Astrocyte (in vitro differentiated cells and primary cell): ENCODE measurements at regions not wholly inside any gene's neighbourhood (a gene's known extent, or its start where the extent isn't known, plus 50 kb on each side); places are given as distances from the start of the nearest gene placed in this dataset.

Source experiments
- DNase-seq: peaks from one replicate; pipeline ENCODE4 v3.0.0-alpha.2; 2010; ENCODE audit warnings: low read depth
- FAIRE-seq: peaks from 2 replicates; lab custom pipeline; 2011; peaks lifted over from hg19 to GRCh38; lab: Jason Lieb, UNC
- H2AFZ ChIP-seq: 2 replicates; pipeline ENCODE4 v1.6.0; 2012; ENCODE audit warnings: low read depth, low read length, inconsistent platforms
- H3K27ac ChIP-seq: 2 replicates; pipeline ENCODE4 v1.5.1; 2011; ENCODE audit warnings: low read depth, low read length, inconsistent platforms
- H3K27me3 ChIP-seq: 2 replicates; pipeline ENCODE4 v1.6.0; 2011; ENCODE audit warnings: low read length, inconsistent platforms; ENCODE audit not compliant: insufficient read depth
- H3K36me3 ChIP-seq: 2 replicates; pipeline ENCODE4 v1.5.1; 2011; ENCODE audit warnings: low read length, inconsistent platforms; ENCODE audit not compliant: insufficient read depth
- H3K4me1 ChIP-seq: 2 replicates; pipeline ENCODE4 v1.5.1; 2011; ENCODE audit warnings: low read length, inconsistent platforms; ENCODE audit not compliant: insufficient read depth
- H3K4me2 ChIP-seq: 2 replicates; pipeline ENCODE4 v1.6.0; 2012; ENCODE audit warnings: low read length, inconsistent platforms
- H3K4me3 ChIP-seq: 2 replicates; pipeline ENCODE4 v1.5.1; 2011; ENCODE audit warnings: low read depth, mild to moderate bottlenecking, low read length, inconsistent platforms; ENCODE audit not compliant: insufficient read depth
- H3K79me2 ChIP-seq: 2 replicates; pipeline ENCODE4 v1.6.0; 2012; ENCODE audit warnings: mild to moderate bottlenecking, low read length, inconsistent platforms; ENCODE audit not compliant: insufficient read depth
- H3K9ac ChIP-seq: 2 replicates; pipeline ENCODE4 v1.6.0; 2012; ENCODE audit warnings: mild to moderate bottlenecking, low read length, inconsistent platforms
- H3K9me3 ChIP-seq: 2 replicates; pipeline ENCODE4 v1.5.1; 2012; ENCODE audit warnings: low read depth, mild to moderate bottlenecking, low read length, inconsistent platforms; ENCODE audit not compliant: insufficient read depth
- H4K20me1 ChIP-seq: 2 replicates; pipeline ENCODE4 v1.6.0; 2012; ENCODE audit warnings: low read length, inconsistent platforms; ENCODE audit not compliant: insufficient read depth
- H3K27ac Mint-ChIP-seq: one replicate; pipeline ENCODE4 v1.8.0; 2021; ENCODE audit warnings: mild to moderate bottlenecking, mixed read lengths; ENCODE audit not compliant: unreplicated experiment
- H3K27me3 Mint-ChIP-seq: one replicate; pipeline ENCODE4 v1.8.0; 2021; ENCODE audit warnings: low read depth, mixed read lengths; ENCODE audit not compliant: unreplicated experiment
- H3K36me3 Mint-ChIP-seq: one replicate; pipeline ENCODE4 v1.8.0; 2021; ENCODE audit warnings: low read depth, mixed read lengths; ENCODE audit not compliant: unreplicated experiment
- H3K4me1 Mint-ChIP-seq: one replicate; pipeline ENCODE4 v1.8.0; 2021; ENCODE audit warnings: low read depth, mixed read lengths; ENCODE audit not compliant: unreplicated experiment
- H3K4me3 Mint-ChIP-seq: one replicate; pipeline ENCODE4 v1.8.0; 2021; ENCODE audit warnings: mild to moderate bottlenecking, moderate library complexity, mixed read lengths; ENCODE audit not compliant: unreplicated experiment
- H3K9me3 Mint-ChIP-seq: one replicate; pipeline ENCODE4 v1.8.0; 2021; ENCODE audit warnings: mild to moderate bottlenecking, mixed read lengths; ENCODE audit not compliant: unreplicated experiment
- EZH2 ChIP-seq: IDR thresholded peaks from 2 replicates; pipeline ENCODE4 v1.6.1; 2012; ENCODE audit warnings: mild to moderate bottlenecking, low read length, inconsistent platforms; ENCODE audit not compliant: insufficient read depth
- TF ChIP-seq, protein P1 (sequence below): IDR thresholded peaks from 2 replicates; pipeline ENCODE4 v1.5.1; 2011; ENCODE audit warnings: low read depth, mild to moderate bottlenecking, inconsistent platforms, low read length, moderate library complexity; ENCODE audit not compliant: insufficient read depth

DNA sequence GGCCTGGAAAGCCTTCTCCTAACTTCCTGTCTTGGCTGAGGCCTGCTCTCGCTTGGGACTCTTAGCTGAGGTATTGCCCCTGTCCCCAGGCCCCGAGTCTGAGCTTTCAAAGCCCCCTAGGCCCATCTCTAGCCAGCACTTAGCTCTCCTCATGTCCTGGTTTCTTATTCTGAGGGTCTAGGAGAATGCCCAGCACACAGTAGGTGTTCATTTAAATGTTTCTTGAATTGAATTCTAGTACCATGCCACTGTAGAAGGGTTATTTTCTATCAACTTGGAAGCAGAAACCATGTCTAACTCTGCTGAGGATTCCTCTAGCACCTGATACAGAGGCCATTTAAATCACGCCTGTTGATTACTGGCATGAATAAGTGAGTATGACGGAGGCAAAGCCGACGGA is 98.5 kb downstream of the VEGFA start:
- Histone ChIP-seq H2AFZ (no peak overlapping the region), H3K4me1 (no peaks in the 10 kb centered on the region), H3K27ac (no peak overlapping the region), H3K4me3 (no peak overlapping the region), H3K36me3 (no peaks in the 10 kb centered on the region), H3K9ac (no peak overlapping the region), H3K27me3 (peaks cover 25% of the 10 kb centered on the region), H3K9me3 (no peaks in the 10 kb centered on the region), H3K4me2 (no peak overlapping the region), H3K79me2 (no peaks in the 10 kb centered on the region), H4K20me1 (no peaks in the 10 kb centered on the region)
- DNase-seq (no peak), FAIRE-seq (no peak)
- Mint-ChIP-seq H3K4me1 (no peaks in the 10 kb centered on the region), H3K4me3 (no peak overlapping the region), H3K9me3 (peaks cover 1% of the 10 kb centered on the region), H3K27me3 (peaks cover 63% of the 10 kb centered on the region), H3K27ac (no peak overlapping the region), H3K36me3 (no peaks in the 10 kb centered on the region)
- TF ChIP-seq, protein P1, sequence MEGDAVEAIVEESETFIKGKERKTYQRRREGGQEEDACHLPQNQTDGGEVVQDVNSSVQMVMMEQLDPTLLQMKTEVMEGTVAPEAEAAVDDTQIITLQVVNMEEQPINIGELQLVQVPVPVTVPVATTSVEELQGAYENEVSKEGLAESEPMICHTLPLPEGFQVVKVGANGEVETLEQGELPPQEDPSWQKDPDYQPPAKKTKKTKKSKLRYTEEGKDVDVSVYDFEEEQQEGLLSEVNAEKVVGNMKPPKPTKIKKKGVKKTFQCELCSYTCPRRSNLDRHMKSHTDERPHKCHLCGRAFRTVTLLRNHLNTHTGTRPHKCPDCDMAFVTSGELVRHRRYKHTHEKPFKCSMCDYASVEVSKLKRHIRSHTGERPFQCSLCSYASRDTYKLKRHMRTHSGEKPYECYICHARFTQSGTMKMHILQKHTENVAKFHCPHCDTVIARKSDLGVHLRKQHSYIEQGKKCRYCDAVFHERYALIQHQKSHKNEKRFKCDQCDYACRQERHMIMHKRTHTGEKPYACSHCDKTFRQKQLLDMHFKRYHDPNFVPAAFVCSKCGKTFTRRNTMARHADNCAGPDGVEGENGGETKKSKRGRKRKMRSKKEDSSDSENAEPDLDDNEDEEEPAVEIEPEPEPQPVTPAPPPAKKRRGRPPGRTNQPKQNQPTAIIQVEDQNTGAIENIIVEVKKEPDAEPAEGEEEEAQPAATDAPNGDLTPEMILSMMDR = no peak
- no peak for TF ChIP-seq EZH2

DNA sequence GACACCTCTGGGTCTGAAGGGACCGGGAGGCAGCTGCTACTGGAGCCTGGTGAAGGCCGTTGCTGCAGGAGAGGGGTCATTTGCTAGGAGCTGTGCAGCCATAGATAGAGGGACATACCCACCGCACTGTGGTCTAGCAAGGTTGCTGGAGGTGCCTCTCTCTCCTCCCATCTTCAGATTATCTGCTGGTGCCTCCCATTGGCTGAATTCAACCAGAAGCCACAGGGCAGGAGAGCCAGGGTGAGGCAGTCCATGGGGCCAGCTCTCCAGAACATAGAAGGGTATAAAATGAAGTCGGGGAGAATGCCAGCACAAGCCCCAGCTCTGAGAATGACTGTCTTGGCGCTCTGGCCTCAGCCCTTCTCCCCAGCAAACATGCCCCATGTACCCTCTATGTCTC is 98.0 kb downstream of the VEGFA start:
- Histone ChIP-seq H4K20me1 (no peaks in the 10 kb centered on the region), H3K4me2 (no peak overlapping the region), H3K27ac (no peak overlapping the region), H3K27me3 (peaks cover 25% of the 10 kb centered on the region), H3K9ac (no peak overlapping the region), H3K4me3 (no peak overlapping the region), H3K36me3 (no peaks in the 10 kb centered on the region), H2AFZ (no peak overlapping the region), H3K79me2 (no peaks in the 10 kb centered on the region), H3K9me3 (no peaks in the 10 kb centered on the region), H3K4me1 (no peaks in the 10 kb centered on the region)
- DNase-seq (no peak), FAIRE-seq (no peak)
- H3K27me3 Mint-ChIP-seq = peaks cover 63% of the 10 kb centered on the region
- TF ChIP-seq EZH2 = no peak
- TF ChIP-seq, protein P1 = no peak
- H3K9me3 Mint-ChIP-seq = no peaks in the 10 kb centered on the region
- no peaks in the 10 kb centered on the region for H3K4me1 Mint-ChIP-seq
- H3K4me3 Mint-ChIP-seq = no peak overlapping the region
- H3K27ac Mint-ChIP-seq = no peak overlapping the region
- no peaks in the 10 kb centered on the region for H3K36me3 Mint-ChIP-seq

DNA sequence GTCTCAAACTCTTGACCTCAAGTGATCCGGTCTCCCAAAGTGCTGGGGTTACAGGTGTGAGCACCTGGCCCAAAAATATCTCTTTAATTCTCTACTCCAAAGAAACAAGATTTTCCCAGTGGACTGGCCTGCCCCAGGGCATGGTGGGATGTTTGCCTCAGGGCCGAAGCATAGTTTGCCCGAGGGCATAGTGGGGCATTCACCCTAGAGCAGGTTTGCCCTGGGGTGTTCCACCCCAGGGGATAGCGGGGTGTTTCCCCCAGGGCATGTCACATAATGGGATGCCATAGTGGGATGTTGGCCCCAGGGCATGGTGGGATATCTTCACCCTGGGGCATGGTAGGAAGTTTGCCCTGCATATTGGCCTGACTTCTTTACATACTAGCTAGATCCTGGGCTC is 97.2 kb downstream of the VEGFA start:
- FAIRE-seq (no peak), DNase-seq (no peak)
- H3K4me3 Mint-ChIP-seq = no peak overlapping the region
- Histone ChIP-seq H3K4me3 (no peak overlapping the region), H3K36me3 (no peaks in the 10 kb centered on the region), H3K27me3 (peaks cover 26% of the 10 kb centered on the region), H3K79me2 (no peaks in the 10 kb centered on the region), H3K9me3 (no peaks in the 10 kb centered on the region), H3K9ac (no peak overlapping the region), H2AFZ (no peak overlapping the region), H3K27ac (no peak overlapping the region), H3K4me2 (no peak overlapping the region), H3K4me1 (no peaks in the 10 kb centered on the region), H4K20me1 (no peaks in the 10 kb centered on the region)
- no peaks in the 10 kb centered on the region for H3K4me1 Mint-ChIP-seq
- no peaks in the 10 kb centered on the region for H3K9me3 Mint-ChIP-seq
- no peaks in the 10 kb centered on the region for H3K36me3 Mint-ChIP-seq
- TF ChIP-seq, protein P1 = no peak
- no peak for TF ChIP-seq EZH2
- no peak overlapping the region for H3K27ac Mint-ChIP-seq
- peaks cover 64% of the 10 kb centered on the region for H3K27me3 Mint-ChIP-seq
